K562 (cell line): ENCODE measurements at regions not wholly inside any gene's neighbourhood (a gene's known extent, or its start where the extent isn't known, plus 50 kb on each side); places are given as distances from the start of the nearest gene placed in this dataset.

Experiments used
- ATAC-seq: fragments of 200-7000 bp; cut with Tn5 transposase; 3 replicates; pipeline ENCODE4 v1.9.1; 2020; ENCODE audit warnings: moderate library complexity
- BruUV-seq: library from RNA; stranded (reverse); fragments of 400-500 nt; replicated peaks from 2 replicates; lab custom pipeline; 2021; lab: Mats Ljungman, UMichigan
- CTCF ChIA-PET: fragments of 300-600 bp; formaldehyde crosslinking; extraction: SDS; loops from one replicate; lab custom pipeline; 2021; ENCODE audit warnings: low intra/inter-chr PET ratio; lab: Yijun Ruan, JAX
- POLR2A ChIA-PET: fragments of 300-600, 350-650 bp; sonication (Branson Sonifier 250); formaldehyde crosslinking; extraction: SDS; loops from one replicate; lab custom pipeline; 2021; ENCODE audit warnings: antibody characterized with exemption, inconsistent platforms; lab: Yijun Ruan, JAX
- DNase-seq, 4 experiments: peaks; one replicate each; pipeline versions ENCODE4 v3.0.0 to v3.0.0-alpha.2; 2011 to 2018; ENCODE audit warnings: low spot score in 3 of 4, mixed read lengths in 3 of 4; ENCODE audit errors: extremely low read depth in 1 of 4
- FAIRE-seq: peaks from 2 replicates; lab custom pipeline; 2011; peaks lifted over from hg19 to GRCh38; lab: Jason Lieb, UNC
- H2AFZ ChIP-seq: 2 replicates; pipeline ENCODE4 v1.6.0; 2011; ENCODE audit warnings: low read depth, low read length, control low read depth, inconsistent platforms
- H3K27ac ChIP-seq: fragments of 200-600 bp; 3 replicates; pipeline ENCODE4 v1.8.0; 2011; ENCODE audit warnings: low read depth, mild to moderate bottlenecking, control low read depth, inconsistent platforms, low read length, moderate library complexity, mixed read lengths; ENCODE audit errors: extremely low read depth
- H3K27me3 ChIP-seq, 2 experiments: fragments of 300-600 bp in 1 of 2; 2 replicates in 1 of 2; 3 replicates in 1 of 2; pipeline versions ENCODE4 v1.6.0 to v1.8.0; 2011; ENCODE audit warnings: inconsistent platforms in 2 of 2, low read length in 2 of 2, mild to moderate bottlenecking in 1 of 2, mixed read lengths in 1 of 2, moderate library complexity in 1 of 2; ENCODE audit not compliant: control insufficient read depth in 2 of 2, insufficient read depth in 2 of 2
- H3K36me3 ChIP-seq: fragments of 300-600 bp; 3 replicates; pipeline ENCODE4 v1.8.0; 2011; ENCODE audit warnings: mild to moderate bottlenecking, low read length, inconsistent platforms; ENCODE audit not compliant: control insufficient read depth, insufficient read depth
- H3K4me1 ChIP-seq, 2 experiments: fragments of 200-600 bp in 1 of 2; replicated peaks in 1 of 2; 2 replicates in 1 of 2; 3 replicates in 1 of 2; pipeline versions ENCODE4 v1.5.1 to v1.8.0; 2011; ENCODE audit warnings: inconsistent platforms in 2 of 2, low read length in 2 of 2, mild to moderate bottlenecking in 1 of 2, mixed read lengths in 1 of 2, moderate library complexity in 1 of 2; ENCODE audit not compliant: control insufficient read depth in 2 of 2, insufficient read depth in 2 of 2
- H3K4me2 ChIP-seq: 2 replicates; pipeline ENCODE4 v1.6.1; 2011; ENCODE audit warnings: low read length, control low read depth, inconsistent platforms, mixed read lengths; ENCODE audit not compliant: insufficient read depth
- H3K4me3 ChIP-seq: fragments of 200-600 bp; sonication (generic), shearing (Covaris generic); 2 replicates; pipeline ENCODE4 v1.5.1; 2016; ENCODE audit warnings: control low read depth, inconsistent platforms
- H3K79me2 ChIP-seq: fragments of 200-600 bp; 3 replicates; pipeline ENCODE4 v1.8.0; 2011; ENCODE audit warnings: low read length, inconsistent platforms; ENCODE audit not compliant: control insufficient read depth, insufficient read depth
- H3K9ac ChIP-seq, 2 experiments: 2 replicates each; pipeline versions ENCODE4 v1.6.0 to v1.6.1; 2011; ENCODE audit warnings: low read depth in 2 of 2, low read length in 2 of 2, control low read depth in 1 of 2, inconsistent platforms in 1 of 2, mild to moderate bottlenecking in 1 of 2, mixed read lengths in 1 of 2; ENCODE audit not compliant: insufficient read depth in 1 of 2
- H3K9me1 ChIP-seq: one replicate; pipeline ENCODE4 v1.6.0; 2011; ENCODE audit warnings: inconsistent platforms, mild to moderate bottlenecking, low read length, moderate library complexity; ENCODE audit not compliant: control insufficient read depth, insufficient read depth
- H3K9me3 ChIP-seq: replicated peaks from 2 replicates; pipeline ENCODE4 v1.5.1; 2011; ENCODE audit warnings: low read depth, low read length, inconsistent platforms; ENCODE audit not compliant: control insufficient read depth, insufficient read depth
- H4K20me1 ChIP-seq: replicated peaks from 2 replicates; pipeline ENCODE4 v1.6.1; 2011; ENCODE audit warnings: low read length, inconsistent platforms, mixed read lengths; ENCODE audit not compliant: control insufficient read depth, insufficient read depth
- ATF6 ChIP-seq: sonication (generic); formaldehyde crosslinking; IDR thresholded peaks from 2 replicates; pipeline ENCODE4 v1.4.0; 2020; ENCODE audit warnings: mild to moderate bottlenecking, missing genetic modification reagents
- EP400 ChIP-seq: fragments of 450-650 bp; IDR thresholded peaks from 2 replicates; pipeline ENCODE4 v1.6.1; 2017; ENCODE audit warnings: antibody characterized with exemption, mild to moderate bottlenecking, moderate library complexity
- ESRRA ChIP-seq: fragments of 450-650 bp; IDR thresholded peaks from 2 replicates; pipeline ENCODE4 v1.6.1; 2014; ENCODE audit warnings: low read depth, mild to moderate bottlenecking, moderate library complexity, borderline replicate concordance
- POLR2H ChIP-seq: IDR thresholded peaks from 2 replicates; pipeline ENCODE4 v1.6.1; 2016; ENCODE audit warnings: missing genetic modification characterization, low read depth, mild to moderate bottlenecking, control low read depth, missing compliant biosample characterization, moderate library complexity
- RUNX1 ChIP-seq: sonication (generic); IDR thresholded peaks from 2 replicates; pipeline ENCODE4 v1.6.1; 2016; ENCODE audit warnings: antibody characterized with exemption, low read depth
- SLC30A9 ChIP-seq: fragments of 250-450 bp; sonication (Bioruptor Pico); IDR thresholded peaks from 2 replicates; pipeline ENCODE4 v1.8.0; 2022; ENCODE audit warnings: mild to moderate bottlenecking, moderate library complexity
- U2AF2 ChIP-seq: fragments of 200-400 bp; formaldehyde crosslinking; optimal IDR thresholded peaks from 2 replicates; pipeline ENCODE3; 2017; ENCODE audit warnings: low read depth, mild to moderate bottlenecking, low read length
- ZNF274 ChIP-seq: IDR thresholded peaks from 2 replicates; pipeline ENCODE4 v1.6.1; 2011; ENCODE audit warnings: low read depth, mild to moderate bottlenecking, low read length, moderate library complexity, borderline replicate concordance
- ZNF57 ChIP-seq: fragments of 450-650 bp; formaldehyde crosslinking; IDR thresholded peaks from 2 replicates; pipeline ENCODE4 v1.4.0; 2020; ENCODE audit warnings: mild to moderate bottlenecking, moderate library complexity
- WGBS: fragments of 100-300 bp; shearing (Covaris generic); methylation state at CpG from one replicate; pipeline ENCODE4 v1.1.6; 2016; ENCODE audit warnings: low coverage, mixed read lengths; ENCODE audit not compliant: insufficient coverage; ENCODE audit errors: missing lambda C conversion rate; 5-methylcytosine and 5-hydroxymethylcytosine counted together
- in situ Hi-C: fragments of 300-500 bp; cut with MboI; formaldehyde crosslinking; loops from 4 replicates; pipeline ENCODE4 v1.15.0; 2018; ENCODE audit warnings: inconsistent platforms, mixed read lengths
- intact Hi-C: fragments of 100-400 bp; cut with micrococcal nuclease; formaldehyde crosslinking; loops from 2 replicates; pipeline ENCODE4 v1.14.2; 2022
- TF ChIP-seq, protein P1 (sequence below): fragments of 250-450 bp; sonication (Bioruptor Pico); IDR thresholded peaks from 2 replicates; pipeline ENCODE4 v1.4.0; 2020

GRCh38 chr4:8762356-8762755 lies 109.3 kb downstream of the HMX1 start (continued):
- TF ChIP-seq U2AF2 (no peak), SLC30A9 (CRISPR knock-in tag) (no peak), ATF6 (CRISPR knock-in tag) (no peak)

- Histone ChIP-seq H3K36me3 (no peaks in the 10 kb centered on the region), H4K20me1 (peaks cover 6% of the 10 kb centered on the region; the same call in 1 of the 2 replicates), H3K4me3 (no peak overlapping the region), H3K4me2 (no peak overlapping the region), H3K4me1 (no peaks in the 10 kb centered on the region; a peak in 1 of 5 replicates), H3K9ac (no peak overlapping the region; a peak in 1 of 4 replicates), H3K27me3 (peaks cover 3 to 44% of the 10 kb centered on the region in 2 experiments; a peak in 4 of 5 replicates), H3K9me1 (no peaks in the 10 kb centered on the region)
- FAIRE-seq (no peak), ATAC-seq (no peak)
- in situ Hi-C loops, result no loop called here
- CTCF ChIA-PET, result no interaction called here
- intact Hi-C loops, result no loop called here
- no TSS peak for BruUV-seq
- TF ChIP-seq ESRRA (no peak), RUNX1 (no peak), POLR2H (tag) (no peak), EP400 (no peak), ZNF57 (CRISPR knock-in tag) (no peak), ZNF274 (no peak)
- TF ChIP-seq, protein P1, sequence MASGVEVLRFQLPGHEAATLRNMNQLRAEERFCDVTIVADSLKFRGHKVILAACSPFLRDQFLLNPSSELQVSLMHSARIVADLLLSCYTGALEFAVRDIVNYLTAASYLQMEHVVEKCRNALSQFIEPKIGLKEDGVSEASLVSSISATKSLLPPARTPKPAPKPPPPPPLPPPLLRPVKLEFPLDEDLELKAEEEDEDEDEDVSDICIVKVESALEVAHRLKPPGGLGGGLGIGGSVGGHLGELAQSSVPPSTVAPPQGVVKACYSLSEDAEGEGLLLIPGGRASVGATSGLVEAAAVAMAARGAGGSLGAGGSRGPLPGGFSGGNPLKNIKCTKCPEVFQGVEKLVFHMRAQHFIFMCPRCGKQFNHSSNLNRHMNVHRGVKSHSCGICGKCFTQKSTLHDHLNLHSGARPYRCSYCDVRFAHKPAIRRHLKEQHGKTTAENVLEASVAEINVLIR (CRISPR knock-in tag), result no peak
- TF ChIP-seq, all 486 proteins: peak for 0
- DNase-seq, result no peak
- WGBS, result 0% methylated on average over 10 of the region's 11 CpGs
- no peaks in the 10 kb centered on the region for H3K9me3 ChIP-seq
- POLR2A ChIA-PET, result no interaction called here
- no peak overlapping the region for H3K27ac ChIP-seq
- no peaks in the 10 kb centered on the region for H3K79me2 ChIP-seq
- H2AFZ ChIP-seq, result no peak overlapping the region
Observed at GRCh38 chr4:8761824-8762205, 109.8 kb downstream of the HMX1 start.
